GM19452 (cell line): ENCODE measurements at regions not wholly inside any gene's neighbourhood (a gene's known extent, or its start where the extent isn't known, plus 50 kb on each side); places are given as distances from the start of the nearest gene placed in this dataset.
"Not testable (repeated sequence)": the region's sequence is repeated elsewhere in the genome, so short reads cannot be mapped to it uniquely, and the experiment has no call there.

Experiments used
- ATAC-seq: cut with Tn5 transposase; IDR thresholded peaks from one replicate; pipeline ENCODE4 v1.9.1; 2021; ENCODE audit not compliant: unreplicated experiment

- ATAC-seq: no peak
Measured at GRCh38 chr2:128642316-128642715, 323.6 kb upstream of the HS6ST1 start.

GRCh38 chr2:128642821-128643220 lies 324.2 kb upstream of the HS6ST1 start:
- ATAC-seq: no peak

GRCh38 chr2:128643221-128644065 lies 324.8 kb upstream of the HS6ST1 start:
- ATAC-seq: no peak

- no peak for ATAC-seq
Measured at GRCh38 chr2:128644156-128644555, 325.5 kb upstream of the HS6ST1 start.

GRCh38 chr2:128644718-128645256 lies 326.1 kb upstream of the HS6ST1 start:
- no peak for ATAC-seq

GRCh38 chr2:128645631-128646030 lies 327.0 kb upstream of the HS6ST1 start:
- no peak for ATAC-seq

GRCh38 chr2:128646091-128646490 lies 327.4 kb upstream of the HS6ST1 start:
- ATAC-seq: no peak

- no peak for ATAC-seq
Measured at GRCh38 chr2:128646691-128647090, 328.0 kb upstream of the HS6ST1 start.

- no peak for ATAC-seq
Measured at GRCh38 chr2:128651000-128651399, 332.3 kb upstream of the HS6ST1 start.

GRCh38 chr2:128654408-128654807 lies 335.7 kb upstream of the HS6ST1 start:
- ATAC-seq: no peak

- no peak for ATAC-seq
Measured at GRCh38 chr2:128660836-128661235, 342.2 kb upstream of the HS6ST1 start.

- ATAC-seq: no peak
Measured at GRCh38 chr2:128661311-128661710, 342.6 kb upstream of the HS6ST1 start.

GRCh38 chr2:128662051-128662471 lies 343.4 kb upstream of the HS6ST1 start:
- no peak for ATAC-seq

GRCh38 chr2:128663371-128664050 lies 344.8 kb upstream of the HS6ST1 start:
- ATAC-seq: no peak

- ATAC-seq: no peak
Measured at GRCh38 chr2:128664499-128664971, 345.9 kb upstream of the HS6ST1 start.

GRCh38 chr2:128665113-128665512 lies 346.4 kb upstream of the HS6ST1 start:
- no peak for ATAC-seq

- no peak for ATAC-seq
Measured at GRCh38 chr2:128666596-128666995, 347.9 kb upstream of the HS6ST1 start.

GRCh38 chr2:128667391-128667790 lies 348.7 kb upstream of the HS6ST1 start:
- no peak for ATAC-seq

- ATAC-seq: no peak
Measured at GRCh38 chr2:128668946-128669345, 350.3 kb upstream of the HS6ST1 start.

GRCh38 chr2:128670066-128670465 lies 351.4 kb upstream of the HS6ST1 start:
- no peak for ATAC-seq

- not testable (repeated sequence) for ATAC-seq
Measured at GRCh38 chr2:128671981-128672757, 353.5 kb upstream of the HS6ST1 start.
